A549 (cell line): ENCODE measurements at regions not wholly inside any gene's neighbourhood (a gene's known extent, or its start where the extent isn't known, plus 50 kb on each side); places are given as distances from the start of the nearest gene placed in this dataset.

Source experiments
- ATAC-seq, 2 experiments: fragments of 200-7000 bp in 1 of 2; fragments of >200 bp in 1 of 2; cut with Nextera tagmentation in 1 of 2; cut with Tn5 transposase in 1 of 2; 3 replicates each; pipeline versions ENCODE4 v1.8.0 to v1.9.1; 2018 to 2020; ENCODE audit warnings: mild to moderate bottlenecking in 1 of 2, moderate library complexity in 1 of 2
- CTCF ChIA-PET: fragments of 300-600 bp; sonication (Branson Sonifier 250); formaldehyde crosslinking; extraction: SDS; loops from one replicate; lab custom pipeline; 2021; ENCODE audit warnings: antibody characterized with exemption, inconsistent platforms; lab: Yijun Ruan, JAX
- POLR2A ChIA-PET: fragments of 350-600 bp; formaldehyde crosslinking; extraction: SDS; loops from one replicate; lab custom pipeline; 2021; ENCODE audit warnings: antibody characterized with exemption, inconsistent platforms; lab: Yijun Ruan, JAX
- DNase-seq, 2 experiments: peaks; one replicate each; pipeline versions ENCODE4 v3.0.0 to v3.0.0-alpha.2; 2011 to 2016; ENCODE audit warnings: low read depth in 1 of 2, low spot score in 1 of 2
- FAIRE-seq: peaks from 2 replicates; lab custom pipeline; 2011; peaks lifted over from hg19 to GRCh38; lab: Jason Lieb, UNC
- H3K27ac ChIP-seq, 2 experiments: fragments of >200 bp; sonication (Bioruptor Twin); formaldehyde crosslinking; 3 replicates each; pipeline ENCODE4 v1.5.1; 2016 to 2017
- H3K4me1 ChIP-seq: fragments of >200 bp; sonication (Bioruptor Twin); formaldehyde crosslinking; 3 replicates; pipeline ENCODE4 v1.6.1; 2016
- H3K4me2 ChIP-seq: fragments of >200 bp; sonication (Bioruptor Twin); formaldehyde crosslinking; 3 replicates; pipeline ENCODE4 v1.6.1; 2016
- H3K4me3 ChIP-seq: fragments of >200 bp; sonication (Bioruptor Twin); formaldehyde crosslinking; 3 replicates; pipeline ENCODE4 v1.5.1; 2016
- H3K9me3 ChIP-seq: fragments of >200 bp; sonication (Bioruptor Twin); formaldehyde crosslinking; 3 replicates; pipeline ENCODE4 v1.6.1; 2016
- CEBPB ChIP-seq, 2 experiments: fragments of >200 bp in 1 of 2; sonication (Bioruptor Twin) in 1 of 2; formaldehyde crosslinking in 1 of 2; IDR thresholded peaks; 2 replicates each; pipeline ENCODE4 v1.6.1; 2012 to 2016
- CTCF ChIP-seq: fragments of >200 bp; sonication (Bioruptor Twin); formaldehyde crosslinking; IDR thresholded peaks from 3 replicates; pipeline ENCODE4 v1.5.1; 2016
- E2F6 ChIP-seq: IDR thresholded peaks from 2 replicates; pipeline ENCODE4 v1.6.1; 2012; ENCODE audit warnings: low read depth, borderline replicate concordance
- EHMT2 ChIP-seq: fragments of 200-600 bp; sonication (generic); IDR thresholded peaks from 2 replicates; pipeline ENCODE4 v1.6.1; 2016; ENCODE audit warnings: antibody characterized with exemption, low read depth, mild to moderate bottlenecking, moderate library complexity
- EP300 ChIP-seq, 2 experiments: fragments of >200 bp; sonication (Bioruptor Twin); formaldehyde crosslinking; IDR thresholded peaks; 2 replicates in 1 of 2; 3 replicates in 1 of 2; pipeline ENCODE4 v1.6.1; 2016 to 2017
- ESRRA ChIP-seq: fragments of 150-350 bp; IDR thresholded peaks from 2 replicates; pipeline ENCODE4 v1.6.1; 2014; ENCODE audit warnings: mild to moderate bottlenecking, low read length, borderline replicate concordance
- JUNB ChIP-seq: fragments of >200 bp; sonication (Bioruptor Twin); formaldehyde crosslinking; IDR thresholded peaks from 2 replicates; pipeline ENCODE4 v1.6.1; 2016
- KDM5A ChIP-seq: fragments of 200-600 bp; sonication (generic); IDR thresholded peaks from 2 replicates; pipeline ENCODE4 v1.6.1; 2016; ENCODE audit warnings: antibody characterized with exemption, mild to moderate bottlenecking
- MAZ ChIP-seq: fragments of 150-350 bp; IDR thresholded peaks from 2 replicates; pipeline ENCODE4 v1.6.1; 2014; ENCODE audit warnings: antibody characterized with exemption, low read depth, low read length, borderline replicate concordance
- MYC ChIP-seq: IDR thresholded peaks from 2 replicates; pipeline ENCODE4 v1.6.1; 2012; ENCODE audit warnings: mild to moderate bottlenecking, inconsistent platforms, low read length, improper control_type of control experiment, borderline replicate concordance
- NFE2L2 ChIP-seq: fragments of 150-350 bp; conservative IDR thresholded peaks from 2 replicates; pipeline ENCODE4 v1.6.1; 2014; ENCODE audit warnings: low read length
- NPAS2 ChIP-seq: fragments of 250-450 bp; sonication (Bioruptor Pico); IDR thresholded peaks from 2 replicates; pipeline ENCODE4 v1.8.0; 2022; ENCODE audit warnings: mild to moderate bottlenecking, moderate library complexity, borderline replicate concordance
- PHF8 ChIP-seq: fragments of 200-600 bp; sonication (generic); IDR thresholded peaks from 2 replicates; pipeline ENCODE4 v1.6.1; 2016; ENCODE audit warnings: low read depth, mild to moderate bottlenecking, antibody characterized with exemption, moderate library complexity, borderline replicate concordance
- POLR2A ChIP-seq: IDR thresholded peaks from 2 replicates; pipeline ENCODE4 v1.6.1; 2012; ENCODE audit warnings: mild to moderate bottlenecking, low read length
- RAD21 ChIP-seq, 2 experiments: fragments of >200 bp in 1 of 2; sonication (Bioruptor Twin) in 1 of 2; formaldehyde crosslinking in 1 of 2; IDR thresholded peaks in 1 of 2; conservative IDR thresholded peaks in 1 of 2; 2 replicates in 1 of 2; 3 replicates in 1 of 2; pipeline ENCODE4 v1.6.1; 2012 to 2018; ENCODE audit warnings: inconsistent platforms in 1 of 2
- RNF2 ChIP-seq: fragments of 200-600 bp; sonication (generic); IDR thresholded peaks from 2 replicates; pipeline ENCODE4 v1.6.1; 2016; ENCODE audit warnings: low read depth, mild to moderate bottlenecking, antibody characterized with exemption, moderate library complexity, borderline replicate concordance
- SMC3 ChIP-seq: fragments of >200 bp; sonication (Bioruptor Twin); formaldehyde crosslinking; IDR thresholded peaks from 3 replicates; pipeline ENCODE4 v1.6.1; 2018; ENCODE audit warnings: inconsistent platforms
- WGBS: methylation state at CpG from one replicate; pipeline ENCODE4 v1.1.6; 2017; ENCODE audit errors: missing lambda C conversion rate; 5-methylcytosine and 5-hydroxymethylcytosine counted together
- TF ChIP-seq, protein P1 (sequence below): fragments of >200 bp; sonication (Bioruptor Twin); formaldehyde crosslinking; IDR thresholded peaks from 3 replicates; pipeline ENCODE4 v1.6.1; 2016
- TF ChIP-seq, protein P2 (sequence below): IDR thresholded peaks from 2 replicates; pipeline ENCODE4 v1.6.1; 2012
- TF ChIP-seq, protein P3 (sequence below): IDR thresholded peaks from 2 replicates; pipeline ENCODE4 v1.6.1; 2012
- TF ChIP-seq, protein P4 (sequence below): fragments of 250-450 bp; sonication (Bioruptor Pico); IDR thresholded peaks from 2 replicates; pipeline ENCODE4 v1.5.0; 2021; ENCODE audit warnings: mild to moderate bottlenecking, moderate library complexity, borderline replicate concordance

- ChIA-PET POLR2A (no interaction called here), CTCF (interaction anchor here (1.1 kb wide), 1 partner anchor 228 kb away, joined by 3 read pairs; no protein-coding TSS in a partner anchor)
- H3K4me1 ChIP-seq: no peaks in the 10 kb centered on the region
- no peak overlapping the region for H3K27ac ChIP-seq
- no peak overlapping the region for H3K4me3 ChIP-seq
- no peak for ATAC-seq
- WGBS: 5% methylated on average over 2 of the region's 2 CpGs
- FAIRE-seq: no peak
- TF ChIP-seq ESRRA: no peak
- TF ChIP-seq PHF8: no peak
- TF ChIP-seq NPAS2 (CRISPR knock-in tag): no peak
- TF ChIP-seq EHMT2: no peak
- no peak for TF ChIP-seq RAD21 (conservative IDR thresholded peaks at IDR 0.05 in 1 of 2, IDR thresholded peaks at IDR 0.05 in 1 of 2)
- TF ChIP-seq SMC3: no peak
- TF ChIP-seq CEBPB (IDR thresholded peaks at IDR 0.05): no peak
- no peak overlapping the region for H3K4me2 ChIP-seq
- no peak for DNase-seq
- no peaks in the 10 kb centered on the region for H3K9me3 ChIP-seq
Observed at GRCh38 chr4:178259566-178259965, 817.3 kb upstream of the AGA start.

DNA sequence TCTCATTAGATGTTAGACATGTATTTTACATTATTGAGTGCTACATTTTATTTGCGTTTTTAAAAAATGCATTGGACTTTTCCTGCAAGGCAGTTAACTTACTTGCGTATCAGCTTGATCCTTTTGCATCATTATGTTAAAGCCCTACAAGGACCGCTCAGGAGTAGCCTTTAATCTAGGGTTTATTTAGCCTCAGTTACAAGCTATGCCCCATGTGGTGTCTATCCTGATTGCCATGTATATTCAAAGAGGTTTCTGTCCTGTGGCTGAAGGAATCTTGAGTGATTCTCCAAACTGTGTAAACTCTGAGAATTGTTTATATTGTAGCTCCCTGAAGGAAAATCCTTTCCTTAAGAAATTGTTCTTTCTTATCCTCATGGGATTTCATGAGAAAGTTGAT, 821.8 kb upstream of the AGA start:
- ATAC-seq: no peak
- WGBS: 57% methylated on average over 3 of the region's 3 CpGs
- CTCF ChIA-PET: interaction anchor here (0.7 kb wide), 1 partner anchor 149 kb away, joined by 3 read pairs; no protein-coding TSS in a partner anchor

DNA sequence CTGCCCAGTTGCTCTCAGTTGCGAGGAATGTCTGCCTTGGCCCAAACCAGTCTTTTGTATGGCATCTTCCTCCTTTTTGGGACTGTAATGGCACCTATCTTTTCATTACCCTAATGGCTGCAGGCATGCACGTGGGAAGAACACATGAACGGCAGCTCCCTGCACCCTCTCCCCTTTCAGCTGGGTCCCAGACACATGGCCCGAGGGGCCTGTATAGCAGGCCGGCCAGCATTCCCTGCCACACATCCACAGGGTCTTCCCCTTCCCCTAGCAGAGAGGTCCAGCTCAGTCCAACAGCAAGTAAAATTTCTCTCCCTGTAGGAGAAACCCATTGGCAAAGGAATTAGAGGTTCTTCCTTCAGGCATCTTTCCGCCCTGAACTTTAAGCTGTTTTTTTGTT, 829.1 kb upstream of the AGA start:
- H3K4me3 ChIP-seq: no peak overlapping the region
- 48% methylated on average over 6 of the region's 6 CpGs for WGBS
- no peaks in the 10 kb centered on the region for H3K9me3 ChIP-seq
- TF ChIP-seq, protein P1, sequence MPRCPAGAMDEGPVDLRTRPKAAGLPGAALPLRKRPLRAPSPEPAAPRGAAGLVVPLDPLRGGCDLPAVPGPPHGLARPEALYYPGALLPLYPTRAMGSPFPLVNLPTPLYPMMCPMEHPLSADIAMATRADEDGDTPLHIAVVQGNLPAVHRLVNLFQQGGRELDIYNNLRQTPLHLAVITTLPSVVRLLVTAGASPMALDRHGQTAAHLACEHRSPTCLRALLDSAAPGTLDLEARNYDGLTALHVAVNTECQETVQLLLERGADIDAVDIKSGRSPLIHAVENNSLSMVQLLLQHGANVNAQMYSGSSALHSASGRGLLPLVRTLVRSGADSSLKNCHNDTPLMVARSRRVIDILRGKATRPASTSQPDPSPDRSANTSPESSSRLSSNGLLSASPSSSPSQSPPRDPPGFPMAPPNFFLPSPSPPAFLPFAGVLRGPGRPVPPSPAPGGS: no peak
- TF ChIP-seq NPAS2 (CRISPR knock-in tag): no peak
- no peak for TF ChIP-seq E2F6
- TF ChIP-seq CEBPB (IDR thresholded peaks at IDR 0.05): no peak
- TF ChIP-seq, protein P2, sequence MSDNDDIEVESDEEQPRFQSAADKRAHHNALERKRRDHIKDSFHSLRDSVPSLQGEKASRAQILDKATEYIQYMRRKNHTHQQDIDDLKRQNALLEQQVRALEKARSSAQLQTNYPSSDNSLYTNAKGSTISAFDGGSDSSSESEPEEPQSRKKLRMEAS: no peak
- no peak for TF ChIP-seq MAZ
- TF ChIP-seq JUNB: no peak
- H3K4me2 ChIP-seq: no peak overlapping the region
- FAIRE-seq: no peak
- ChIA-PET POLR2A (no interaction called here), CTCF (interaction anchor here (1.5 kb wide), 1 partner anchor 10 kb away, joined by 4 read pairs; no protein-coding TSS in a partner anchor)
- no peak for ATAC-seq
- no peak overlapping the region for H3K27ac ChIP-seq
- H3K4me1 ChIP-seq: no peaks in the 10 kb centered on the region
- no peak for DNase-seq

More for the DNA sequence above, 821.8 kb upstream of the AGA start:
- Histone ChIP-seq H3K9me3 (no peaks in the 10 kb centered on the region), H3K27ac (no peak overlapping the region), H3K4me1 (no peaks in the 10 kb centered on the region), H3K4me2 (no peak overlapping the region), H3K4me3 (no peak overlapping the region)
- TF ChIP-seq POLR2A: no peak
- TF ChIP-seq KDM5A: no peak
- no peak for TF ChIP-seq RAD21 (conservative IDR thresholded peaks at IDR 0.05 in 1 of 2, IDR thresholded peaks at IDR 0.05 in 1 of 2)
- no peak for TF ChIP-seq RNF2
- TF ChIP-seq CTCF: no peak
- no peak for TF ChIP-seq MYC
- TF ChIP-seq CEBPB (IDR thresholded peaks at IDR 0.05): no peak
- TF ChIP-seq EP300 (IDR thresholded peaks at IDR 0.05): no peak
- TF ChIP-seq NFE2L2: no peak
- TF ChIP-seq, protein P3, sequence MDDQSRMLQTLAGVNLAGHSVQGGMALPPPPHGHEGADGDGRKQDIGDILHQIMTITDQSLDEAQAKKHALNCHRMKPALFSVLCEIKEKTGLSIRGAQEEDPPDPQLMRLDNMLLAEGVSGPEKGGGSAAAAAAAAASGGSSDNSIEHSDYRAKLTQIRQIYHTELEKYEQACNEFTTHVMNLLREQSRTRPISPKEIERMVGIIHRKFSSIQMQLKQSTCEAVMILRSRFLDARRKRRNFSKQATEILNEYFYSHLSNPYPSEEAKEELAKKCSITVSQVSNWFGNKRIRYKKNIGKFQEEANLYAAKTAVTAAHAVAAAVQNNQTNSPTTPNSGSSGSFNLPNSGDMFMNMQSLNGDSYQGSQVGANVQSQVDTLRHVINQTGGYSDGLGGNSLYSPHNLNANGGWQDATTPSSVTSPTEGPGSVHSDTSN: no peak
- TF ChIP-seq, protein P4, sequence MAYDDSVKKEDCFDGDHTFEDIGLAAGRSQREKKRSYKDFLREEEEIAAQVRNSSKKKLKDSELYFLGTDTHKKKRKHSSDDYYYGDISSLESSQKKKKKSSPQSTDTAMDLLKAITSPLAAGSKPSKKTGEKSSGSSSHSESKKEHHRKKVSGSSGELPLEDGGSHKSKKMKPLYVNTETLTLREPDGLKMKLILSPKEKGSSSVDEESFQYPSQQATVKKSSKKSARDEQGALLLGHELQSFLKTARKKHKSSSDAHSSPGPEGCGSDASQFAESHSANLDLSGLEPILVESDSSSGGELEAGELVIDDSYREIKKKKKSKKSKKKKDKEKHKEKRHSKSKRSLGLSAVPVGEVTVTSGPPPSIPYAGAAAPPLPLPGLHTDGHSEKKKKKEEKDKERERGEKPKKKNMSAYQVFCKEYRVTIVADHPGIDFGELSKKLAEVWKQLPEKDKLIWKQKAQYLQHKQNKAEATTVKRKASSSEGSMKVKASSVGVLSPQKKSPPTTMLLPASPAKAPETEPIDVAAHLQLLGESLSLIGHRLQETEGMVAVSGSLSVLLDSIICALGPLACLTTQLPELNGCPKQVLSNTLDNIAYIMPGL (CRISPR knock-in tag): no peak
- DNase-seq (no peak), FAIRE-seq (no peak)
- POLR2A ChIA-PET: no interaction called here
